GM19238 (cell line): ENCODE measurements at regions not wholly inside any gene's neighbourhood (a gene's known extent, or its start where the extent isn't known, plus 50 kb on each side); places are given as distances from the start of the nearest gene placed in this dataset.

Source experiments
- DNase-seq: peaks from one replicate; pipeline ENCODE4 v3.0.0; 2011; ENCODE audit warnings: low spot score; ENCODE audit not compliant: insufficient read length

DNA sequence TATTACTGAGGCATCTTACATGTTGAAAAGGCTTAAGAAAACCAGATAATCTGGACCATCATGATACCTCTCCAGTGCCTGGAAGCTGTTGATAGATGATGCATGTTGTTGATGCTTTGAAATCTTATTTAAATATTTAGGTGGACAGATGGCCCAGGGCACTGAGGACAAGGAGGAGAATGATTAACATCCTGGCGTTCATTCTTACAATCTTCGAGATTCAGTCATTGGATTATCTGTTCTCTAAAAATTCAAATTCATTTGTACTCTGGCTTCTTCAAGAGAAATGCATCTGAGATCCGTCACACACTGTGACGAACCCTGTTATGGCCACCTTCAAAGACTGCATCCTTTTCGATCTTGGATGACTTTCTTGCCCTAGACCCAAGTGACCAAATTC is 121.3 kb upstream of the IGF1 start:
- no peak for DNase-seq

DNA sequence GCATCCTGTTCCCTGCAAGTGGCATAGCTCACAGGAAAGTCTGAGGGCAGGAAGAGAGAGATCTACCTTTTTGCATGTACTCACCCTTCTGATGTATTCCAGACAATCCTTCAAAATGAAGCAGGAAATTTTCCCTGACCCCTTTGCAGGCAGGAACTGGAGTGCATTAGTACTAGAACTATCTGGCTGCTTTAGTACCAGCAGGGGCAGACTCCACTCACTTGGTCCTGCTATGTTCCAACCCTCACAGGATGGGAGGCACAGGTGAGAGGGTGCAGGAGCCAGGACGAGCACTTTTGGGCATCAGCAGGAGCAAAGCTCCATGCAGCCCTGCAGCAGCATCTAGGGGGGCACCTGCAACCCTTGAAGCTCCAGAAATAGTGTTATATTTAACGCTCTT is 116.3 kb upstream of the IGF1 start:
- DNase-seq: no peak

DNA sequence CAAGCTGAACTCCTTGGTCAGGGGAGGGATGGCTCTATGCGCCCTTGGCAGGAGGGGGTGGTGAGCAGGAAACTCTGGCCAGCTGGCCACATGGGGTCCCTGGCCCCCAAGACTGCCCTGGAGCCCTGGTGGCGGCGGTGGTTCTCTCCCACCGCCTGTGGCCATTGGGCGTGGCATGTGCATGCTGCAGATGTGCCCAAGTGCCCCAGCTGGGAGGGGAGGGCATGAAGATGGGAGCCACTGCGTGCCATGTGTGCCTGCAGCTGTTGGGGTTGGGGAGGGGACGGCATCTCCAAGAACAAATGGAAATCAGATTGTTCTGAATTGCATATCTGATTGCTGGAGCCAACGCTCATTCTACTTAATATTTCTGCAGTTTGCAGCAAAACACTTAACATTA is 115.7 kb upstream of the IGF1 start:
- DNase-seq: no peak

DNA sequence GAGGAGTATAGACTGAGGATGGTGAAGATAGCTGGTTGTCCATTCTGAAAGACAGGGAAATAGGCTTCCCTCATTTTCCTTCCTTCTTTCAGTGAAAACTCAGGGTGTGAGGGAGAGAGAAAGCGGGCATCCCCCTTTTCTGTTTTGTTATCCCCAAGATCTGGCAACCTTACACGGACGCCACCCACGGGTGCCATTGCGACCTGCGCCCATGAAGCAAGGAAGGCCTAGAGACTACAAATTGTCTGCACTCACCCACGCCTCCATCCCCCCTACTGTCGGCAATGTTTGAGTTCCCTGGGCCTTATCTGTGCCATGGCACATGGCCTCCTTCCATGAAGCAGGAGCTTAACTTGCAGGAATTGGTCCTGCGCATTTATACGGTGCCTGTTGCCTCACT is 115.0 kb upstream of the IGF1 start:
- DNase-seq: no peak

DNA sequence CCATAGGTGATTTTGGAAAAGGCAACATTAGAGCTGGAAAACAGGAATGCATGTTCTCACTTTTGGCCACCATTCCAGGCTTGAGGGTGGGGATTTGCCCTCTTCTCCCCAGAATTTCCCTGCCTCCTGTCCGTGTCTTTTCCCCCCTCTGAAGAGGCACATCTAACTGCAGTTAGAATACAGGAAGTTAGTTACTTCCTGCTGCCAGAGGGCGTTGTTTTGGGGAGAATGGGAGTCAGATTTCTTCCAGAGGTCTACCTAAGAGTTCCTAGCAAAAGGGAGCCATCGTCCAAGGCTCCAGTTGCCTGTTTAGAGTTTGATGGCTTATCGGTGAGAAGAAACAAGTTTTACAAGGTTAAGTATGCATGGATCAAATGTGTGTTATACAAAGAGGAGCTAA is 112.8 kb upstream of the IGF1 start:
- no peak for DNase-seq

DNA sequence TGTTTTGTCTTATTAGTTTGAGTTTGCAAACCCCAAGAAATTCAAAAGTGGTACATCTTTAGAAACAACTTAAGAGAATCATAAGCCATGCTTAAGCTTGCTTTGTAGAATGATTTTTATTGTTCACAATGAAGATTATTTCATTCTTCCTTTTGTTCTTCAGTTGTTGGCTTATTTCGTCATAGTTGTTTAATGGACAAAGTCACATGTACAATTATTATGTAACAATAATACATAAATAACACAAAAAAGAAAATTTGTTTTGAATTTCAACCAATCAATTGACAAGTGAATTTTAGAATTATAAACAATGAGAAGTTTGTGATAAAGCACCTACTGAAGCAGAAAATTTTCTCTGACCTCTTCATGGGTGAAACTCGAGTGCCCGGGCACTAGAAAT is 111.8 kb upstream of the IGF1 start:
- DNase-seq: no peak

DNA sequence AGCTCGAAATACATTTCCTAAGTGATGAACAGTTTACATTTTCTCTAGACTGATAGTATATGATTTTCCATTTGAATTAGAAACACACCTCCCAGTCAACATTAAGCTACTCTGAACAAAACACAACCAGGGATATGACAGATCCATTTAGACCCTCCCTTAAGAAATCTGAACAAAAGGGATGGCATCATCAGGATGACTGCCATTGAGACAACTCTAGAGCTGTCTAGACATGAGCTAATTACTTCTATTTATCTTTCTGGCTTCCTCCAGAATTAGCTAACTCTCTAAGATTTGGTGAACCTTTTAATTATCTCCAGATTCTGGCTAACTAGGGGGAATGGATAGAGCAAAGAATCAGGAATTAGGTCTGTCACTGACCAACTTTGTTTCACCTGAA is 92.9 kb upstream of the IGF1 start:
- DNase-seq: no peak

DNA sequence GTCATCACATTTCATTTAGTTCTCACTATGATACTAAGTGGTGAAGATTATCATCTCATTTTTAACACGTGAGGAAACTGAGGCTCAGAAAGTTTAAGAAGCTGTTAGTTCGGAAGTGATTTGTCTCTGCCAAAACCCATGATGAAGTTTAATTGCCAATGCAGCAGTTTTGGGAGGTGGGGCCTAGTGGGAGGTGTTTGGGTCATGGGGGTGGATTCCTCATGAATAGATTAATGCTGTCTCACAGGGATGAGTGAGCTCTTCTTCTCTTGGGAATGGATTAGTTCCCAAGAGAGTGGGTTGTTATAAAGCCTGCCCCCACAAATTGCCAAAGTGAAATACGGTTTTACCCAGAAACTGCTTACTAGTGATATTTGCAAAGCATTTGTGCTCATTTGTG is 91.5 kb upstream of the IGF1 start:
- no peak for DNase-seq

DNA sequence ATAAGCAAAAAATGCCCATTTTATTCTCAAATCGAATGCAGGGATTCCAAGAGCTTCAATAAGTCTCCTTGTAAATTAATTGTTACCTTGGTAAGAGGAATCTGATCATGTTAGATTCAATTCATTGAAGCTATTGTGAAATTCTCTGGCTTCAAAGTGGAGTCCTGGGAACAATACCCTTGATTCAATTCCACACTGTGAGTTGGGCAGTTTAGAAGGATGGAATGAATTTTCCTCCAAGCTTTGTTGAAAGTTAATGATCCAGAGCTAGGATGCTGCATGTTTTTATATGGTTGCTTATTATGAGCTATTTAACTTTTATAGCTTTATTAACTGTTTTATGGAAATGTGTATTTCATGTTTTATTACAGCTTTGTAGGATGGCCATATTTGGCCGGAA is 89.9 kb upstream of the IGF1 start:
- no peak for DNase-seq

DNA sequence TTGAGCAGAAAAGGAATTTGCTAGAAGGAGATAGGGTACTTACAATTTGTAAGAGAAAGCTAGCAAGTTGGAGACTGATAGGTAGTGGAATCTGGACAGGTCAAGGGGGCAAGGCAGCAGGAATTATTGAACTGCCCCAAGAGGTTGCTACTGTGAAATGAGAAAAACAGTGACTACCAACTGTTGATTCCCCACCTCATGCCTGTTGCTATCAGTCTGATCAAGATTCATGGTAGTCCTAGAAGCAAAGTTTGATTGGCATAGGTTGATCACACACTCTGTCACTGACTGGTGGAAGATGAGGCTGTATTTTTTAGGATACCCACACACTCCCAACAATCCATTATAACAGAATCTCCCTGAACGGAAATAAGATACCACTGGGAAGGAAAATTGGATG is 89.4 kb upstream of the IGF1 start:
- no peak for DNase-seq

DNA sequence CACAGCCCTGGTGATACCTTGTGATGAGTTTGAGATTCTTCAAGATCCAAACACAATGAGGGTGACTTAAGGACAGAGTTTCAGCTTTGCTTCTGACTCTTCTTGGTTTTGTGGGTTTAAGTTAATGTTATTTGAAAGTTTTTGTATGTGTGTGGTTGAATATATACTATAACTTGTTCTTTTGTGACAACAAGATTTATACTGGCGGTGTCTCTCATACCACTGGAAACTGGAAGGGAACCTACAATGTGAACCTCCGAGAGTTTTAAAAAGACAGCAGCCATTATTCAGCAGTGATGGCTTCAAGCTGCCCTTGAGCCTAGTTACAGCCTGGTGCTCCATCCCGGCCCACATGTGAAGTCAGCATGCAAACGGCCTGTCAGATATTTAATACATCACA is 87.9 kb upstream of the IGF1 start:
- no peak for DNase-seq

DNA sequence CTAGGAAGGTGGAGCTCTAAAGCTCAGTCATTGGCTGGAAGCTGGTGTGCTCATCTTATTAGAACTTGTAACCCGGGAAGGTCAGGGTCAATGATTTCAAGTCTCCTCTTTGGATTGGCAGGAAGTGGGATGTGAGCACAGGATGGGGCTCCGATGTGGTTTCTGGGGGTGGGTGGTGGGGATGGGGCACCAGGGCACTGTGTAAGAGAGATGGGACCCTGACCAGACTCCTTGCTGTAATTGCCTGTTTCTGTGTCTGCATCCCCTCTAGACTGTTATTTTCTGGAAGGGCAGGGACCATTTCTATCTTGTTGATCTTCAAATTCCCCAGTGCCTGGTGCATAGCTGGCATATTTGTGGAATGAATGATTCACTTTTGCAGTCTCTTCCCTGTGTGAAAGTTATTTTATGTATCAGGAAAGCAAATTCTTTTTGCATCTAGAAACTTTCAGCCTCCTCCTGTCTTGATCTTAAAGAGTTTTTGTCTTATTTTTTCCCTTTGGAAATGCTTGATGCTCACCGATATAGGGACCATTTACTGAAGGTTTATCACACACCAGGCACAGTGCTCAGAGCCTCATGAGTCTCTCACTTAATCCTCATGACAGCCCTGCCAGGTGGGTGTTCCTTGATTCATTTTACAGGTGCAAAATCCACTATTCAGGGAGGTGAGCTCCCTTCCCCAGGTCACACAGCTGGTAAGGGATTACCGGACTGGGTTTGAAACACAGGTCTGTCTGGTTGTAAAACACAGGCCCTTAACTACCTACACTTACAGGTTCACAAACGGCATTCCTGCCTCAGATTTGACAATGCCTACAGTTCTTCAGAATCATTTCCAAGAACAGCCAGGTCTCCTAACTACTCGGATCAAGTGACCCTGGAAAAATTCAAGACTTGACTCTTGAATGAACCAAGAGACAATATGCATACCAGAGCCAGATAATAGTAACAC is 86.9 kb upstream of the IGF1 start:
- no peak for DNase-seq

DNA sequence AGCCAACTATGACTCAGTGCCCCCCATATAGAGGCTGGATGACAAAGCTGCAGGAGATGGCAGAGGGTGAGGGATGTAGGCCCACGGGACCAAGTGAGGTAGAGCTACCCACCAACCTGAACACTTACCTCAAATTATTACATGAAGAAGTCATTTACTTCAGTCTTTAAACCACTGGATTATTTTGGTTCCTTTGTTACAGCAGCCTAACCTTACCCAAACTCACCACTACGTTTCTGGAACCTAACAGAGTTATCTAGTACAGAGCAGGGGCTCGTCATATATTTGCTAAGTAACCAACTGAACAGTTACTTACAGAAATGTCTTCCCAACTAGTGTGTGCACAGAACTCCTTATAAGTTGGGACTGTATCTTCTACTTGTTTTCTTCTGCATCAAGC is 85.2 kb upstream of the IGF1 start:
- no peak for DNase-seq

DNA sequence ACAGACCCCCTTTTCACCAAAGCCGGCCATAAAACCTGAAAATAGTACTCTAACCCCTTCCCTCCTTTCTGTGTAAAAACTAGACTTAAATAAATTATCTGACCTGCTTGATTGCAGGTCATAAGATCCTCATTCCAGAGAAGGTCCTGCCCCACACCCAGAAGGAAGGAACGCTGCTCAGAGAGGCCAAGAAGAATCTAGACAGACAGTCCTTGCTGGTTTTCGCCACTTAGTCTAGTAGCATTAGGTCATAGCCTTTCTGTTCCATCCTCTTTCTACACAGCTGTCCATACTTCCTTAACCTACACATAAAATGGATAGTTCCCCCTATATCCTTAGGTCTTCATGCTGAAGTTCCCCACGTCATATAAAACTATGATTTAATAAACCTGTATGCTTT is 83.7 kb upstream of the IGF1 start:
- no peak for DNase-seq

DNA sequence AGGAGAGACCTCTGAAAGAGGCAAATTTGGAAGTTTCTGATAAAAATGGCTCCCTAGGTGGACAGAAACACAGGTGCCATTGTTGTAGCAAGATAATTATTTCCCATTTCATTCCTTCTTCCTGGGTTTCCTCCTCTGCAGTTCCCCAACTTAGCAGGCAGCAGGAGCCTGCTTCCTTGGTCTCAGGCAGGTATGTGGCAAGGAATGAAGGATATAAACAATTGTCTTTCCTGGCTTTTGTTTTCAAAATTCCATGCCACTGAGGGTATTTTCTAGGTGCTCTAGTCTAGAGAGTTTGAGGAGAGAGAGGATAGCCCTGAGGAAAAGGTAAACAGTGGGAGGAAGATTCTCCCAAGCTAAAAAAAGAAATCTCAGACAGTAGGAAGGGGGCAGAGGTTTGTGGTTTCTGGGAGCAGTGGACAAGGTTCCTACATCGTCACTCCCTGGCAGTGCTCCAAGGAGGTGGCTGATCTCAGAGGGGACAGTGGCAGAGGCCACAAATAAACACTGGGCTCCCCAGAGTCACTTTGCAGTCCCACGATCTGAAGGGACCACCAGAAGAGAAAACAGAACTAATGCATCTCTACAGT is 82.6 kb upstream of the IGF1 start:
- no peak for DNase-seq

DNA sequence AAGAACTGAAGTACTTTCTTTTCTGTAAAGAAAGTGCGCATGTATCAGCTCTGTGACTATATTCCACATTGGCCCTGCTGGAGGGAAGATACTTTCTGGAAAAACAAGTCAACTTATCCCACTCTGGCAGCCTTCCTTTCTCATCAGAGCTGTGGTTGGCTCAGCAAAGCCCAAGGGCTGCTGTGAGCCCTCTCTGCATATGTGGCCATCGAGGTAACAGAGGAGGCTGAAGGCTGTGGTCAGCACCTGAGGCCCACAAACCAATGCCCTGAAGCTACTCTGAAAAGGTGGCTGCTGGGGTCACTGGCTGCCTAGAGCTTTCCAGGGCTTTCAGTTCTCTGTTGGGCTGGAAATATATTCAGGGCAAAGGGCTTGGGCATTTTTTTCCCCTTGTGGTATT is 70.8 kb upstream of the IGF1 start:
- no peak for DNase-seq

DNA sequence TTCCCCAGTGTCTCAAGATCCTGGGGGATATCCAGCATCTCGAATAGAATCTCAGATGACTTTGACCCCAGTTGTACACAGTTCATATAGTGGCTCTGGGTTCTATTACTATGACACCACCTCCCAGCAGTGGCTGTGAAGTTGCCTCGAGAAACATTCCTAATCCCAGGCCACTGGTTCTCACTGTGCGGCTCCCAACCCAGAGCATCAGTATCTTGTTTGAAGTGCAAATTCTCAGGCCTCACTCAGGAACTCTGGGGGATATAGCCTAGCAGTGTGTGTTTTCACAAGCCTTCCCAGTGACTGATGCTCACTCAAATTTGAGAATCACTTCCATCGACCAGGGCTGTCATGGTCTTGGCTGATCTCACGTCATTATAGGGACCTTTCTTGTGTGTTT is 69.3 kb upstream of the IGF1 start:
- DNase-seq: no peak

DNA sequence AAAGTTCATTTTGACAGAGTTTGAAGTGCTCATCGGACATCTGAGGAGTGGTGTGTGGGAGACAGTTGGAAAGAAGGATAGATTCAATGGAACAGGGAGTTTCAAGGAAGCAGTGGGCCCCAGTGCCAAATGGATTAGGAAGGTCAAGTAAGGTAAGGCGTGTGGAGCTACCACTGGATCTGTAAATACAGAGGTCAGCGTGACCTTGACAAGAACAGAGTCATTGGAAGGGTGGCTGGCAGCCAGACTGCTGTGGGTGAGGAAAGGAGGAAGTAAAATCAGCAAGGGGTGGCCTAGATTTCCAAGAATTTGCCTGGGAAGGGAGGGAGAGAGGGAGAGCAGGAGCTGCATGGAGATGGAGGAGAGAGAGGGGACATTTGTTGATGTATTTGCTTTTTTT is 68.2 kb upstream of the IGF1 start:
- no peak for DNase-seq

DNA sequence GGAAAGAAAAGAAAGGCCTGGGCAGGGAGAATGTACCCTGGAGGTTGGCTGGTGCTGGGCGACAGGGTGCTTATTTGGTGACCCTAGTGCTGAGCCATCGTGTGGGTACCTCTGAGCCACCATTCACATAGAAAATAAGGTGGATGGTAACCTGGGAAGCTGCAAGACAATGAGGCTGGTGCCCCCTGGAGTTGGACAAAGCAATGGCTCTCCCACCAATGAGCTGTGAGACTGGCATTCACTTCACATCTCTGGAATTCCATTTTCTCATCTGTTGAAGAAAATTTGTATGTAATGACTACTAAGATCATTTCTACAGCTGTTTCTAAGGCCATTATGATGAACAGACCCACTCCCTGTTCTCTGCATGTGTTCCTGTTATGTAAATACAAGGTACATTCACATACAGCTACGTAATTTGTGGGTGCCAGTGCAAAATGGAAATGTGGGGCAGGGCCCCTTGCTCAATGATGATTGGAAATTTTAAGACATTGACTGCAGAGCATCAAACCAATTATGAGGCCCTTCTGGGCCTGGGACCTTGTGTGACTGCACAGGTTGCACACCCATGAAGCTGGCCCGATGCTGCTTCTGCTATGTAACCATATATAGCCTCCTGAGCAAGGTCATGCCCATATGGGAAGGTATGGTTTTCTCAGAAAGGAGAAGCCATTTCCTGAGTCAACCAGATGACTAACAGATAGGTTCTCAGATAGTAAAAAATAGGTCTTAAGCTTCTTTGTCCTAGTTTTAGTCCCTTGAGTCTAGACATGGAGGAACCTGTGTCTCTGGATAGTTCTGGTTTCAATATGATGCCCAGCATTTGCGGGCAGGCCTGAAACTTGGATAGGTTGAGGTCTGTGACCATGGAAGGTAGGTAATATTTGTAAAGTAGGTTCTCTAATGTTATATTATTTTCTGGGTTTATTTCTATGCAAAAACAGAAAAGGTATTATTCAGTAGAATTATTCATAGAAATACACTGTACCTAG is 63.4 kb upstream of the IGF1 start:
- DNase-seq: no peak

DNA sequence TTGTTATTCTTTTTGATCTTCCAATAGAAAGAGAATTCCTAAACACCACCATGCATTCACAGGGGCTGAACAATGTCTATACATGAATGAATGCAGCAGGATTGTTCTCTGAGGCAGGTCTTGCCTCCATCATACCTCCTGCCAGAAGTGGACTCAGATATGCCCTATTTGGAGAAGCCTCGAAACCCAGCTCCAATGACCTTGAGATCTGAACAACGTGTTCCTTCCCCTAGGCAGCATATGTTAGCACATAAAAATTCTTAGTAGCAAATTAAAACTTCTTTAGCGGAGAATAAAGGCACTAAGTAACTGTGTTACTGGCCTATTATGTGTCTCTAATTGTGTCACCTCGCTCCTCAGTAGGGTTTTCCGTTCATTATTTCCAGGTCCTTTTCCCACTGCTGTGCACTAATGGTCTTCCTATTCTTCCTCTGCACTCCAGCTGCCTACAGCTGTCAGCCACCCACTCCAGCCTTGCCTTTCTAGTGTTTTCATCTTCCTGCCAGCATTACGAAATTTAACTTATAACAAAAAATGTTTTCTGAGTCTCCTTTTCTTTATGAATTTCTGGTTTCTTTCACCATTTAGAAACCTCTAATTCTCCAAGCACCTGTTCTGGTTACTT is 62.6 kb upstream of the IGF1 start:
- no peak for DNase-seq

DNA sequence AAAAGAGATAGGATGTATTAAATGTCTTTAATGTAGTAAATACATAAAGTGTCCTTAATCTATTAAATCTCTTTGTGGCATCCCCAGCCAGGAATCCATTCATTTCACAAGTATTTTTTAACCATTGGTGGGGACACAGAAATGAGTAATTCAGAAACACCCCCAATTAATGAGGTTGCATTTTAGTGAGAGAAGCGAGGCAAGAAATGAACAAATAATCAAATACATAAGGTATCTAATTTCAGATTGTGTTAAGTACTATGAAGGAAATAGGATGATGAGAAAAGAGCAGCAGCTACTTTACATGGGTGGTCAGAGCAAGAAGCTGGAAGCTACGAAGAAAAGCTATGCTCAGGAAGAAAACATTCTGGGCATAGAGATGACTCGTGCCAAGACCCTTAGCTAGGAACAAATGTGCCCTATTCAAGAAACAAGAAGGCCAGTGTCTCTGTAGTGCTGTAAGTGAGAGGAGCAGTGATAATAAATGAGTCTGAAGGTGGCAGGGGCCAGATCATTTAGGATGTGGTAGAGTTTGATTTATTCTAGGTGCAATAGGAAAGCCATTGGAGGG is 60.5 kb upstream of the IGF1 start:
- DNase-seq: no peak
